PC-9 (cell line): ENCODE measurements at regions not wholly inside any gene's neighbourhood (a gene's known extent, or its start where the extent isn't known, plus 50 kb on each side); places are given as distances from the start of the nearest gene placed in this dataset.

Source experiments
- CTCF ChIP-seq: fragments of 200-600 bp; sonication (generic); conservative IDR thresholded peaks from 2 replicates; pipeline ENCODE4 v1.6.1; 2017; ENCODE audit warnings: mixed run types, antibody characterized with exemption, mild to moderate bottlenecking, moderate library complexity
- EZH2 ChIP-seq: fragments of 200-600 bp; sonication (generic); IDR thresholded peaks from 2 replicates; pipeline ENCODE4 v1.8.0; 2017; ENCODE audit warnings: antibody characterized with exemption, low read depth

- TF ChIP-seq CTCF (no peak), EZH2 (no peak)
Observed at GRCh38 chr16:7013990-7014389, 318.7 kb upstream of the RBFOX1 start.
